ENCODE measurements at regions not wholly inside any gene's neighbourhood (a gene's known extent, or its start where the extent isn't known, plus 50 kb on each side); places are given as distances from the start of the nearest gene placed in this dataset.

- Histone ChIP-seq H3K9me3 (ENCODE audit: insufficient read depth, low read length) (no peaks in the 10 kb centered on the region), H3K27me3 (ENCODE audit: low read depth, low read length) (no peaks in the 10 kb centered on the region), H4K20me1 (ENCODE audit: insufficient read depth, low read length) (no peaks in the 10 kb centered on the region), H3K79me2 (ENCODE audit: low read length) (no peaks in the 10 kb centered on the region), H3K36me3 (replicated peaks; ENCODE audit: low read depth, low read length) (no peaks in the 10 kb centered on the region), H2AFZ (ENCODE audit: low read depth, low read length) (no peak overlapping the region), H3K27ac (ENCODE audit: low read length) (no peak overlapping the region), H3K4me3 (ENCODE audit: low read length) (no peak overlapping the region), H3K4me2 (ENCODE audit: low read length) (no peak overlapping the region), H3K9ac (ENCODE audit: low read length) (no peak overlapping the region), H3K4me1 (ENCODE audit: low read length) (peaks cover 7% of the 10 kb centered on the region)
- TF ChIP-seq CTCF (IDR thresholded peaks at IDR 0.05; ENCODE audit: low read depth, low read length) (no peak), EZH2phosphoT487 (IDR thresholded peaks at IDR 0.05; ENCODE audit: low read depth) (no peak)
Measured at GRCh38 chr2:156189584-156189983, 142.9 kb downstream of the NR4A2 start.

- Histone ChIP-seq H3K4me3 (ENCODE audit: low read length) (no peak overlapping the region), H3K79me2 (ENCODE audit: low read length) (no peaks in the 10 kb centered on the region), H3K36me3 (replicated peaks; ENCODE audit: low read depth, low read length) (no peaks in the 10 kb centered on the region), H3K9ac (ENCODE audit: low read length) (no peak overlapping the region), H3K4me2 (ENCODE audit: low read length) (no peak overlapping the region), H3K27me3 (ENCODE audit: low read depth, low read length) (no peaks in the 10 kb centered on the region), H2AFZ (ENCODE audit: low read depth, low read length) (no peak overlapping the region), H3K27ac (ENCODE audit: low read length) (no peak overlapping the region), H3K4me1 (ENCODE audit: low read length) (peaks cover 7% of the 10 kb centered on the region), H4K20me1 (ENCODE audit: insufficient read depth, low read length) (no peaks in the 10 kb centered on the region), H3K9me3 (ENCODE audit: insufficient read depth, low read length) (no peaks in the 10 kb centered on the region)
- TF ChIP-seq CTCF (IDR thresholded peaks at IDR 0.05; ENCODE audit: low read depth, low read length) = no peak
- no peak for TF ChIP-seq EZH2phosphoT487 (IDR thresholded peaks at IDR 0.05; ENCODE audit: low read depth)
Measured at GRCh38 chr2:156189143-156189542, 143.4 kb downstream of the NR4A2 start.

GRCh38 chr2:156182132-156182531 is 150.4 kb downstream of the NR4A2 start:
- no peak overlapping the region for H3K4me2 ChIP-seq (ENCODE audit: low read length)
- no peaks in the 10 kb centered on the region; the same call in 1 of the 2 replicates for H3K9me3 ChIP-seq (ENCODE audit: insufficient read depth, low read length)
- no peak overlapping the region for H2AFZ ChIP-seq (ENCODE audit: low read depth, low read length)
- H3K36me3 ChIP-seq (replicated peaks; ENCODE audit: low read depth, low read length) = no peaks in the 10 kb centered on the region
- no peaks in the 10 kb centered on the region for H4K20me1 ChIP-seq (ENCODE audit: insufficient read depth, low read length)
- H3K27ac ChIP-seq (ENCODE audit: low read length) = no peak overlapping the region
- no peak overlapping the region for H3K4me3 ChIP-seq (ENCODE audit: low read length)
- no peaks in the 10 kb centered on the region for H3K27me3 ChIP-seq (ENCODE audit: low read depth, low read length)
- TF ChIP-seq EZH2phosphoT487 (IDR thresholded peaks at IDR 0.05; ENCODE audit: low read depth) (no peak), CTCF (IDR thresholded peaks at IDR 0.05; ENCODE audit: low read depth, low read length) (no peak)
- no peaks in the 10 kb centered on the region for H3K79me2 ChIP-seq (ENCODE audit: low read length)
- H3K4me1 ChIP-seq (ENCODE audit: low read length) = no peaks in the 10 kb centered on the region
- H3K9ac ChIP-seq (ENCODE audit: low read length) = no peak overlapping the region

GRCh38 chr2:156181208-156181607 is 151.3 kb downstream of the NR4A2 start:
- no peaks in the 10 kb centered on the region for H3K27me3 ChIP-seq (ENCODE audit: low read depth, low read length)
- no peak overlapping the region for H3K4me2 ChIP-seq (ENCODE audit: low read length)
- H3K4me3 ChIP-seq (ENCODE audit: low read length) = no peak overlapping the region
- H3K9me3 ChIP-seq (ENCODE audit: insufficient read depth, low read length) = no peaks in the 10 kb centered on the region; the same call in 1 of the 2 replicates
- no peak overlapping the region for H2AFZ ChIP-seq (ENCODE audit: low read depth, low read length)
- H3K36me3 ChIP-seq (replicated peaks; ENCODE audit: low read depth, low read length) = no peaks in the 10 kb centered on the region
- TF ChIP-seq EZH2phosphoT487 (IDR thresholded peaks at IDR 0.05; ENCODE audit: low read depth) (no peak), CTCF (IDR thresholded peaks at IDR 0.05; ENCODE audit: low read depth, low read length) (no peak)
- no peak overlapping the region for H3K9ac ChIP-seq (ENCODE audit: low read length)
- no peak overlapping the region for H3K27ac ChIP-seq (ENCODE audit: low read length)
- H4K20me1 ChIP-seq (ENCODE audit: insufficient read depth, low read length) = no peaks in the 10 kb centered on the region
- no peaks in the 10 kb centered on the region for H3K79me2 ChIP-seq (ENCODE audit: low read length)
- H3K4me1 ChIP-seq (ENCODE audit: low read length) = no peaks in the 10 kb centered on the region
